Posterior cingulate gyrus (tissue), 11 donors: ENCODE measurements at regions not wholly inside any gene's neighbourhood (a gene's known extent, or its start where the extent isn't known, plus 50 kb on each side); places are given as distances from the start of the nearest gene placed in this dataset.

Experiments
- DNase-seq, 10 donors: peaks; one replicate each; pipeline versions ENCODE4 v3.0.0 to v3.0.0-alpha.2; 2020 to 2021; ENCODE audit warnings: mixed read lengths in 3 of 10
- intact Hi-C: fragments of 100-400 bp; cut with DNase I; formaldehyde crosslinking; loops from one replicate; pipeline ENCODE4 v1.15.1; 2023

- no peak for DNase-seq
- intact Hi-C loops = no loop called here
Measured at GRCh38 chr2:204336153-204336744, 209.0 kb upstream of the PARD3B start.

- DNase-seq = no peak
Measured at GRCh38 chr2:204337638-204338037, 207.6 kb upstream of the PARD3B start.

GRCh38 chr2:204339212-204339715 lies 206.0 kb upstream of the PARD3B start:
- intact Hi-C loops = no loop called here
- no peak for DNase-seq

More at GRCh38 chr2:204337638-204338037, 207.6 kb upstream of the PARD3B start:
- intact Hi-C loops = no loop called here

- DNase-seq = no peak
- intact Hi-C loops = no loop called here
Measured at GRCh38 chr2:204340511-204340910, 204.8 kb upstream of the PARD3B start.

GRCh38 chr2:204341887-204342276 lies 203.4 kb upstream of the PARD3B start:
- DNase-seq = no peak
- intact Hi-C loops = no loop called here

- DNase-seq = no peak
- intact Hi-C loops = no loop called here
Measured at GRCh38 chr2:204343685-204344084, 201.6 kb upstream of the PARD3B start.

- no peak for DNase-seq
- intact Hi-C loops = no loop called here
Measured at GRCh38 chr2:204344119-204344518, 201.2 kb upstream of the PARD3B start.

GRCh38 chr2:204346906-204347305 lies 198.4 kb upstream of the PARD3B start:
- intact Hi-C loops = no loop called here
- DNase-seq = no peak

- DNase-seq = no peak
- intact Hi-C loops = no loop called here
Measured at GRCh38 chr2:204353823-204354222, 191.5 kb upstream of the PARD3B start.

- DNase-seq = no peak
- intact Hi-C loops = no loop called here
Measured at GRCh38 chr2:204354442-204354856, 190.8 kb upstream of the PARD3B start.

GRCh38 chr2:204355688-204356087 lies 189.6 kb upstream of the PARD3B start:
- intact Hi-C loops = no loop called here
- DNase-seq = no peak

- no peak for DNase-seq
- intact Hi-C loops = no loop called here
Measured at GRCh38 chr2:204356151-204356641, 189.1 kb upstream of the PARD3B start.

GRCh38 chr2:204357286-204357685 lies 188.0 kb upstream of the PARD3B start:
- DNase-seq = no peak
- intact Hi-C loops = no loop called here

GRCh38 chr2:204359076-204359475 lies 186.2 kb upstream of the PARD3B start:
- no peak for DNase-seq
- intact Hi-C loops = no loop called here

GRCh38 chr2:204360218-204361007 lies 184.9 kb upstream of the PARD3B start:
- no peak for DNase-seq
- intact Hi-C loops = no loop called here

GRCh38 chr2:204361738-204362137 lies 183.5 kb upstream of the PARD3B start:
- intact Hi-C loops = no loop called here
- no peak for DNase-seq

- intact Hi-C loops = no loop called here
Measured at GRCh38 chr2:204362581-204362980, 182.7 kb upstream of the PARD3B start.

GRCh38 chr2:204363513-204363912 lies 181.8 kb upstream of the PARD3B start:
- intact Hi-C loops = no loop called here
- no peak for DNase-seq

More at GRCh38 chr2:204362581-204362980, 182.7 kb upstream of the PARD3B start:
- no peak for DNase-seq

GRCh38 chr2:204364860-204365535 lies 180.3 kb upstream of the PARD3B start:
- intact Hi-C loops = no loop called here
- peak in 1 of 10 donors; percentile 43 for DNase-seq

GRCh38 chr2:204365811-204366210 lies 179.5 kb upstream of the PARD3B start:
- no peak for DNase-seq
- intact Hi-C loops = no loop called here

- intact Hi-C loops = no loop called here
- DNase-seq = no peak
Measured at GRCh38 chr2:204367466-204367865, 177.8 kb upstream of the PARD3B start.
